Loucy (cell line): ENCODE measurements at regions not wholly inside any gene's neighbourhood (a gene's known extent, or its start where the extent isn't known, plus 50 kb on each side); places are given as distances from the start of the nearest gene placed in this dataset.

ENCODE experiments used
- CTCF ChIP-seq: fragments of 200-600 bp; sonication (generic); conservative IDR thresholded peaks from 2 replicates; pipeline ENCODE4 v1.5.1; 2014; ENCODE audit warnings: mild to moderate bottlenecking, antibody characterized with exemption, low read length
- EZH2phosphoT487 ChIP-seq: fragments of 200-600 bp; IDR thresholded peaks from 2 replicates; pipeline ENCODE4 v1.6.1; 2018; ENCODE audit warnings: antibody characterized with exemption, mild to moderate bottlenecking, moderate library complexity, borderline replicate concordance

- TF ChIP-seq CTCF (peak; percentile 38), EZH2phosphoT487 (no peak)
Measured at GRCh38 chr20:12255461-12255970, 337.8 kb downstream of the BTBD3 start.
